C4-2B (cell line): ENCODE measurements at regions not wholly inside any gene's neighbourhood (a gene's known extent, or its start where the extent isn't known, plus 50 kb on each side); places are given as distances from the start of the nearest gene placed in this dataset.

Experiments used
- H3K27ac ChIP-seq: fragments of 450-650 bp; 2 replicates; pipeline ENCODE4 v1.5.1; 2017
- CTCF ChIP-seq: fragments of 450-650 bp; conservative IDR thresholded peaks from 2 replicates; pipeline ENCODE4 v1.5.1; 2017; ENCODE audit warnings: mild to moderate bottlenecking
- ZFX ChIP-seq: fragments of 450-650 bp; IDR thresholded peaks from 2 replicates; pipeline ENCODE4 v1.6.1; 2017

GRCh38 chr11:134576721-134577171 is 164.7 kb upstream of the B3GAT1 start:
- no peak for TF ChIP-seq CTCF
- no peak for TF ChIP-seq ZFX
- no peak overlapping the region for H3K27ac ChIP-seq

GRCh38 chr11:134576286-134576685 is 164.2 kb upstream of the B3GAT1 start:
- TF ChIP-seq CTCF = no peak
- no peak for TF ChIP-seq ZFX
- H3K27ac ChIP-seq = no peak overlapping the region

GRCh38 chr11:134575504-134576230 is 163.6 kb upstream of the B3GAT1 start:
- no peak overlapping the region for H3K27ac ChIP-seq
- TF ChIP-seq CTCF = no peak
- no peak for TF ChIP-seq ZFX

- TF ChIP-seq CTCF = no peak
- no peak for TF ChIP-seq ZFX
- no peak overlapping the region for H3K27ac ChIP-seq
Observed at GRCh38 chr11:134574947-134575346, 162.9 kb upstream of the B3GAT1 start.

GRCh38 chr11:134574425-134574824 is 162.4 kb upstream of the B3GAT1 start:
- no peak overlapping the region for H3K27ac ChIP-seq
- TF ChIP-seq ZFX = no peak
- no peak for TF ChIP-seq CTCF

- H3K27ac ChIP-seq = no peak overlapping the region
- TF ChIP-seq ZFX (no peak), CTCF (no peak)
Observed at GRCh38 chr11:134573857-134574256, 161.8 kb upstream of the B3GAT1 start.

GRCh38 chr11:134572741-134573675 is 161.0 kb upstream of the B3GAT1 start:
- no peak overlapping the region for H3K27ac ChIP-seq
- TF ChIP-seq CTCF (no peak), ZFX (no peak)
